ENCODE measurements at regions not wholly inside any gene's neighbourhood (a gene's known extent, or its start where the extent isn't known, plus 50 kb on each side); places are given as distances from the start of the nearest gene placed in this dataset.

- DNase-seq: peak; percentile 56
Observed at GRCh38 chr2:60400462-60401246, 152.8 kb downstream of the BCL11A start.

DNA sequence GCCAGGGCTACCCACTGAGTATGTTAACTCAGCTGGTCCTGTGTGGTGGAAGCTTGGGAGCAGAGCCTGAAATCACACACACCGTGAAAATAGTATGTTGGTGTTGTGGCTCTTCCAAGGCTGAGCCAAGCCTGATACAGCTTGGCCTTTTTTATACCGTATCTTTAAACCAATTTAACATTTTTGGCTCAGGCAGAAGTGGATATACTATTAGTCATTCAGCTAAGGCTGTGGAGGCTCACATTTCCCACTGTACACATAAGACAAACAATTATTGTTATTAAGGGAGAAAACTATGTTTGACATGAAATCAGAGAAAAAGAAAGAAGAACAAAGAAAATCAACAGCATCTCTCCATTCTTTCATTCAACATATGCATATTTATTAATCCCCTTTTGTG lies 159.0 kb downstream of the BCL11A start:
- peak; percentile 51 for DNase-seq

- DNase-seq: no peak
Observed at GRCh38 chr2:60391649-60392375, 161.6 kb downstream of the BCL11A start.

DNA sequence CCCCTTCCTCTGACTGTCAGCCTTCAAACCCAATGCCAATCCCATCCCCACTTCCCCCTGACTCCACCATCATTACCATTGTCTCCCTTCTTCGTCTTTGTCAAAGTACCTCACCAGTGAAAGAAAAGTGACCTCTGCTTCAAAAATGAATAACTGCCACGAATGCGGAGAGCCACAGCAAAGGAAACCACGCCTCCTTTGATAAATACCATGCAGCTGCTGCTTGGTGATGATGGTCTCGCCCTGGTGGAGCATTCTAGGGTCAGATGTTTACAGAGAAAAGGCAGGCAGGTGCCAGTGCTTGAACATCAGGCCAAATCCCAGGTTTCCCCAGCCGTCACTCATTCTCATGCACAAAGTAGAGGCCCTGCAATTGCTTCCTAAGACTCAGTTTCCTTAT lies 162.2 kb downstream of the BCL11A start:
- DNase-seq: no peak

GRCh38 chr2:60386436-60386835 lies 167.0 kb downstream of the BCL11A start:
- DNase-seq: peak; percentile 84

GRCh38 chr2:60385648-60386047 lies 167.8 kb downstream of the BCL11A start:
- DNase-seq: peak; percentile 90

GRCh38 chr2:60383401-60384143 lies 169.9 kb downstream of the BCL11A start:
- DNase-seq: no peak

DNA sequence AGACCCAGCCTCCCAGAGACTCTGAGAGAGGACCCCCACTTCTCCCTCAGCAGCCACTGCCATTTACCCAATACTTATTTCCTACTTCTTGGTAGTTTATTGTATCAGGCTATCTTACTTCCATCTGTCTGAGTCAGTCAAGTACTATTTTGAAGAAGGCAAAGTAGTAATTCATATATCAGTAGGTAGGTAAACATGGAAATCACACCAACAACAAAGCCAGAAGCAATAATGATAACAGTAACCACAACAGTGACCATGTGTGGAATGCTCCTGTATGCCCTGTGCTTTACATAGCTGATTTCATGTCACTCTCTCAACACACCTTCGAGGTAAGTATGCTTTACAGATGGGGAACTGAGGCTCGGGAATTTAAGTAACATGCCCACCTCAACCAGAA lies 173.0 kb downstream of the BCL11A start:
- no peak for DNase-seq

DNA sequence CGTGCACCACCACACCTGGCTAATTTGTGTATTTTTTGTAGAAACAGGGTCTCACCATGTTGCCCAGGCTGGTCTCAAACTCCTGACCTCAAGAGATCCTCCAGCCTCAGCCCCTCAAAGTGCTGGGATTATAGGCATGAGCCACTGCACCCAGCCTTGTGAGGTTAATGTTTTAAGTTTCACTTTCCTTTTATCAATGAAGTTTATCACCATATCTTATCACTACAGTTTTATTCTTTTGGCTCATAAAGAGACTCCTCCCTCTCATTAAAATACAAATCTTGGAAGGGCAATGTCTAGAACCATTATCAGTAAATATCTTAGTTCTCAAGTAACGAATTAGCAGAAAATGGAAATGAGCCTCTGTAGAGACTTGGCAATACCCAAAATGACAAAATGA lies 173.8 kb downstream of the BCL11A start:
- DNase-seq: no peak

GRCh38 chr2:60379216-60379615 lies 174.2 kb downstream of the BCL11A start:
- DNase-seq: no peak

GRCh38 chr2:60377825-60378224 lies 175.6 kb downstream of the BCL11A start:
- DNase-seq: no peak

DNA sequence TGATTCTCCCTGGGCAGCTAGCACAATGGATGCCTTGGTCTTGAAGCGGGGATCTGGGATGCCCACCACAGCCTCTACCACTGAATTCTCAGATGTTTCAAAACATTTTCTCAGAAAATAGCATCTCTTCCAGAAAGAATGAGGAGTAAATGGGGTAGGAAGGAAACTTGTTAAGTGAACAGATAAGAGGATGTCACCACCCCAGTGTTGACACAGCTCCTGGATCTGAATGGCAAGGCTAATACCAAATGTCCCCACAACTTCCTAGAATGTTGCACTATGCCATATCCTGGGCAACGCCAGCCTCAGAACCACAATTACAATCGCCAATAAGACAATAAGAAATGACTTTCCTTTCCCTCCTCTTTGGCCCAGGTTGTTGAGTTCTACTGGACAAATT lies 177.2 kb downstream of the BCL11A start:
- no peak for DNase-seq

DNA sequence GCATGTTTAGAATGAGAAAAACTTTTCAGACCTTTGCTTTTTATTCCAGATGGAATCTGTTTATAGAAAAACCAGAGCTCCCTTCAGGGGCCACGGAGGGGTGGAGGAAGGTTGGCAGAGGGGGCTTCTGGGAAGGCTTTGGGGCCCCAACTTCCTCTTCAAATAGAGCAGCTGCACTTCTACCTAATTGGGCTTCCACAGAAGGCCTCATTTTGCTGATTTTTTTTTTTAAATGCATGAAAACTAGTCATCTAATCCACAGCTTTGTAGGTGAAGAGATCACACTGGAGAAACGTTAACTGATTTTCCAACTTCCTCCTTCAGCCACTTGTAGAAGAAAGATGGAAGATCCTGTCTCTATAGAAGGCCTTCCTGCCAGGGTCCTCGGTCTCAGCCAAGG lies 181.8 kb downstream of the BCL11A start:
- DNase-seq: no peak

DNA sequence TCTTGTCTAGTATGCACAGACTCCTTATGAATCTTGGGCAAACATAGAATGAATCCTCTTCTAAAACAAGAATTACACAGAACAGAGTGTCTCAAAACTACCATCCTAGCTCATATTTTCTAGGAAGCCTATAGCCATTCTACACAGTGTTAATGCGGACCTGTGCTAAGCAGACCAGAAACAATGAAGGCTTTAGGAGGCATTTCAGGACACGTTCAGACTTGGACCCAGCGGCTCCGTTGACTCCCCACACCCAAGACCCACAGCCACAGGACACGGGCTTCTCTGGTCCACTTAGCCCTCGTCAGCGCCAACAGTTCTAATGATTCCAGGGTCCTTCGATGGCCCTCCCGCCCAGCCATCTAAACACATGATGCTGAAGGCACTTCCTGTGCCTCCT lies 182.2 kb downstream of the BCL11A start:
- DNase-seq: no peak

DNA sequence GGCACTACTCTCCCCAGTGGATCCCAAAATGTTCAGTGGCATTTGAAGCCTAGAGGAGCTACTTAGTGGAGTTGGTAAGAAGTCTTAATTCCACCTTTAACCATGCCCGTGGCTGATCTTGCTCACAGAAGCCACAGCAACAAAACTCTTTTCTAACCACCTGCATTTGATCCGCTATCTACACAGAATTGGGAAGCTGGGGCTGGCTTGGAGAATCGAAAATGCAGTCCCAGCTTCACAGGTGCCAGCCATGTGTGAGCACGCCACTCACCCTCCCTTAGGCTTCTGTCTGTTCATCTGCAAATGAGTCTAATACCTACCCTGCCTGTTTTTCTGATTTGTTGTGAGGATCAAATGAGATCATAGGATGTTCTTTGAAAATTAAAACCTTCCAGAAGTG lies 182.6 kb downstream of the BCL11A start:
- no peak for DNase-seq

- DNase-seq: no peak
Observed at GRCh38 chr2:60368456-60368855, 185.0 kb downstream of the BCL11A start.

DNA sequence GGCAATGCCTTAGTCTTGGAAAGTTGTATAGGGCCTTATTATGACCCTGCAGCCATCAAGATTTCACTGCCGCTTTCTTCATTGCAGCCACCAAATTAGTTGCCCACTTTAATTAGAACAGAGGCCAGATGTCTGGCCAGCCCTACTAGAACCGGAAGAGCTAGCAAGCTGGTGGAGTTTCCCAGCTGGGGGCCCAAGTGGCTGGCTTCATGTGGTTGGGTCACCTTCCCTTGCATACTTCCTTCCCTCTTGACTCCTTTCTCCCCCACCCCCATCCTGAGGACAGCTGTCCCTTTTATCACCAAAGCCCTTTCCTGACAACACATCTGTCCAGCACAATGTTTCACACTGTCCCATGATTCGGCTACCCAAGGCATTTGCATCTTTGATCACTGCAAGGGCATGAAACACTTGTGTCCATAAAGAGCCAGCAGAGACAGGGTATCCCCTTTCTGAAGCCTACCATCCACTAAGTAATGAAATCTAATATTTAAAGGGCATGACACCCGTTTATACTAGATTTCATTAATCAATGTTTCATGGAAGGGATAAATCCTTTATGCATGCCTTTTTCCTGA lies 187.2 kb downstream of the BCL11A start:
- DNase-seq: no peak

DNA sequence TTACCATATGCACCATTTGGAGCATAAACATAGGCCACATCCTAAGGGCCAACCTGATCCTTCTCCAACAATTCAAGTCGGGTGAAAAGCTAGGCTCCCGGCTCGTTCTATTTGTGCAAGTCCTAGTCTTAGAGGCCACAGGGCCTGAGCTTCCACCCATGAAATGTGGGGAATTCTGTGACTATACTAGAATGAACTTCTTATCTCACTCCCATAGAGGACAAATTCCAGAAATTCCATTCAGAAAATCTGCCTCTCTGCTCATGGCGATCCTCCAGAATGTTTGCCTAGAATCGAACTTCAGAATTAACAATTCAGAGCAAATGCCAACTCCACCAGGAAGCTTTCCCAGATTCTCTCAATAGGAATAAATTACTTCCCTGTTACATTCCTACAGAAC lies 187.9 kb downstream of the BCL11A start:
- peak; percentile 62 for DNase-seq

GRCh38 chr2:60364491-60364890 lies 189.0 kb downstream of the BCL11A start:
- DNase-seq: no peak

- DNase-seq: no peak
Observed at GRCh38 chr2:60361498-60361897, 192.0 kb downstream of the BCL11A start.

DNA sequence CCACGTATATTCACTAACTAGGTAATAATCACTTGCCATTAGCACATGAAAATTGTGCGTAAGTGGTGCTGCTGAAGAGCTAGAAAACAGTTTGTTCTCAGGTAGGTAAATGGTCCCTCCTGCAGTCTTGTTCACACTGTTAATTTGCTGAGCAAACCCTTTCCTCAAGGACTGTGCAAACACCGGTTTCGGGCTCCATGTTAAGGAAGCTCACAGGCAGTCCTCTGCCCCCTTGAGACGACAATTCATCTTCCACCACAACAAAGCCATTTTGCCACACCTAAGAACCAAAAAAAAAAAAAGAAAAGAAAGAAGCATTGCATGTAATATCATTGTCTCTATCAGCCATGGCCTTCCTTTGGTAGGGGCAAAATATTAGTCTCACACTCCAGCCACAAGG lies 193.9 kb downstream of the BCL11A start:
- no peak for DNase-seq

- DNase-seq: no peak
Observed at GRCh38 chr2:60358476-60358875, 195.0 kb downstream of the BCL11A start.

DNA sequence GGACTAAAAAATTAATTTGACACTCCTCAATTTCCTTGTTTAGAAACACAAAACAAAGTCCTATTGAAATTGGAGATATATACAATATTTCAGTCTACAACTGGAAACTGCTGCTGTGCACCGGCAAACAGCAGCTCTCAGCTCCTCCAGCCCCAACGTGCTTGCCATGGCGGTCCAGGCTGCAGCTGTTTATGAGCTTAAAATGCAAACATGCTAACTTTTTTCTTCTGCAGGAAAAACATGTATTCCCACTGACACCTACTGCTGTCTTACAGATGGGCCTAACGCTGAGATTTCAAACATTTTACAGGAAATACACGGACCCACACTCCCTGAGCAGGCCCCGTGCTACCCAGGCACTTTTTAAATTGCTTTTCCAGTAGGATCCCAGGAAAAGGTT lies 195.5 kb downstream of the BCL11A start:
- DNase-seq: no peak
